ENCODE measurements at regions not wholly inside any gene's neighbourhood (a gene's known extent, or its start where the extent isn't known, plus 50 kb on each side); places are given as distances from the start of the nearest gene placed in this dataset.

GRCh38 chr4:14545163-14545562 lies 457.1 kb upstream of the CPEB2 start:
- no peak for TF ChIP-seq GATA2 (IDR thresholded peaks at IDR 0.05; ENCODE audit: low read depth, low read length)
- no peak for TF ChIP-seq GATA3 (IDR thresholded peaks at IDR 0.05; ENCODE audit: low read depth, low read length)

Data from SH-SY5Y (cell line).